Endothelial cell of umbilical vein (primary cell): ENCODE measurements at regions not wholly inside any gene's neighbourhood (a gene's known extent, or its start where the extent isn't known, plus 50 kb on each side); places are given as distances from the start of the nearest gene placed in this dataset.

Experiments
- BruUV-seq: library from RNA; stranded (reverse); fragments of 400-500 nt; replicated peaks from 2 replicates; lab custom pipeline; 2021; lab: Mats Ljungman, UMichigan
- CTCF ChIA-PET: fragments of 300-600, 350-600 bp; sonication (Branson Sonifier 250); formaldehyde crosslinking; loops from one replicate; lab custom pipeline; 2021; ENCODE audit warnings: antibody characterized with exemption, inconsistent platforms; lab: Charles Lee
- POLR2A ChIA-PET: fragments of 300-600, 350-600 bp; sonication (Branson Sonifier 250); formaldehyde crosslinking; loops from one replicate; lab custom pipeline; 2021; ENCODE audit warnings: antibody characterized with exemption, inconsistent platforms; lab: Charles Lee
- DNase-seq: peaks from one replicate; pipeline ENCODE4 v3.0.0-alpha.2; 2011; ENCODE audit warnings: low read depth, low spot score
- FAIRE-seq: peaks from 2 replicates; lab custom pipeline; 2011; peaks lifted over from hg19 to GRCh38; lab: Jason Lieb, UNC
- H2AFZ ChIP-seq: 2 replicates; pipeline ENCODE4 v1.6.0; 2012; ENCODE audit warnings: low read depth, low read length, control low read depth, inconsistent platforms
- H3K27ac ChIP-seq: 2 replicates; pipeline ENCODE4 v1.5.1; 2011; ENCODE audit warnings: low read depth, mild to moderate bottlenecking, control low read depth, low read length, moderate library complexity; ENCODE audit not compliant: insufficient read depth
- H3K27me3 ChIP-seq, 2 experiments: 2 replicates each; pipeline versions ENCODE4 v1.6.0 to v1.6.1; 2011; ENCODE audit warnings: low read length in 2 of 2, mixed read lengths in 1 of 2; ENCODE audit not compliant: control insufficient read depth in 2 of 2, insufficient read depth in 2 of 2
- H3K36me3 ChIP-seq, 2 experiments: 2 replicates in 1 of 2; 3 replicates in 1 of 2; pipeline ENCODE4 v1.5.1; 2011; ENCODE audit warnings: low read length in 2 of 2, mild to moderate bottlenecking in 1 of 2, moderate library complexity in 1 of 2; ENCODE audit not compliant: control insufficient read depth in 2 of 2, insufficient read depth in 2 of 2; ENCODE audit errors: extremely low read depth in 1 of 2
- H3K4me1 ChIP-seq: 3 replicates; pipeline ENCODE4 v1.5.1; 2011; ENCODE audit warnings: mild to moderate bottlenecking, low read length; ENCODE audit not compliant: control insufficient read depth, insufficient read depth; ENCODE audit errors: extremely low read depth
- H3K4me2 ChIP-seq: 2 replicates; pipeline ENCODE4 v1.6.1; 2011; ENCODE audit warnings: low read length, control low read depth, mixed read lengths; ENCODE audit not compliant: insufficient read depth
- H3K4me3 ChIP-seq, 3 experiments: fragments of 200-600 bp in 1 of 3; sonication (generic), shearing (Covaris generic) in 1 of 3; replicated peaks in 1 of 3; 2 replicates each; pipeline ENCODE4 v1.5.1; 2011 to 2016; ENCODE audit warnings: control low read depth in 3 of 3, low read length in 3 of 3, mild to moderate bottlenecking in 2 of 3, inconsistent platforms in 1 of 3, low read depth in 1 of 3, moderate library complexity in 1 of 3; ENCODE audit not compliant: insufficient read depth in 1 of 3
- H3K79me2 ChIP-seq: 2 replicates; pipeline ENCODE4 v1.6.0; 2012; ENCODE audit warnings: low read length, inconsistent platforms; ENCODE audit not compliant: control insufficient read depth, insufficient read depth
- H3K9ac ChIP-seq: replicated peaks from 2 replicates; pipeline ENCODE3; 2011; ENCODE audit warnings: low read length, control low read depth; ENCODE audit not compliant: insufficient read depth; ENCODE audit errors: extremely low read depth
- H3K9me1 ChIP-seq: replicated peaks from 3 replicates; pipeline ENCODE4 v1.6.0; 2011; ENCODE audit warnings: mild to moderate bottlenecking, low read length; ENCODE audit not compliant: control insufficient read depth, insufficient read depth; ENCODE audit errors: extremely low read depth
- H3K9me3 ChIP-seq: replicated peaks from 2 replicates; pipeline ENCODE4 v1.5.1; 2012; ENCODE audit warnings: low read length, inconsistent platforms; ENCODE audit not compliant: control insufficient read depth, insufficient read depth
- H4K20me1 ChIP-seq: replicated peaks from 2 replicates; pipeline ENCODE3; 2011; ENCODE audit warnings: mild to moderate bottlenecking, low read length; ENCODE audit not compliant: control insufficient read depth, insufficient read depth; ENCODE audit errors: extremely low read depth
- CTCF ChIP-seq, 2 donors: IDR thresholded peaks; 1 replicate in 1 of 2; 2 replicates in 1 of 2; pipeline ENCODE4 v1.5.1; 2011; ENCODE audit warnings: low read length in 2 of 2, mild to moderate bottlenecking in 2 of 2, moderate library complexity in 2 of 2, control low read depth in 1 of 2, inconsistent platforms in 1 of 2, low read depth in 1 of 2; ENCODE audit not compliant: insufficient read depth in 1 of 2; ENCODE audit errors: extremely low read depth in 1 of 2
- EZH2 ChIP-seq: IDR thresholded peaks from 2 replicates; pipeline ENCODE4 v1.6.1; 2012; ENCODE audit warnings: borderline replicate concordance, low read depth, mild to moderate bottlenecking, moderate library complexity, low read length, inconsistent platforms; ENCODE audit not compliant: severe bottlenecking
- FOS ChIP-seq: IDR thresholded peaks from 2 replicates; pipeline ENCODE4 v1.6.1; 2011; ENCODE audit warnings: mild to moderate bottlenecking, low read length, moderate library complexity, borderline replicate concordance; ENCODE audit not compliant: insufficient read depth
- GATA2 ChIP-seq: IDR thresholded peaks from 2 replicates; pipeline ENCODE4 v1.7.0; 2011; ENCODE audit warnings: low read depth, mild to moderate bottlenecking, moderate library complexity, mixed read lengths, low read length; ENCODE audit not compliant: insufficient read length, insufficient read depth
- JUN ChIP-seq: IDR thresholded peaks from 2 replicates; pipeline ENCODE4 v1.6.1; 2011; ENCODE audit warnings: borderline replicate concordance, low read depth; ENCODE audit not compliant: insufficient read length, insufficient read depth
- MYC ChIP-seq: IDR thresholded peaks from one replicate; pipeline ENCODE4 v1.6.1; 2011; ENCODE audit warnings: mild to moderate bottlenecking, low read depth, low read length
- POLR2A ChIP-seq: IDR thresholded peaks from 2 replicates; pipeline ENCODE4 v1.6.1; 2012; ENCODE audit warnings: low read depth, mild to moderate bottlenecking, control low read depth, low read length
- POLR2AphosphoS5 ChIP-seq: IDR thresholded peaks from 2 replicates; pipeline ENCODE4 v1.6.1; 2012; ENCODE audit warnings: low read depth, mild to moderate bottlenecking, control low read depth, low read length, moderate library complexity; ENCODE audit not compliant: insufficient read depth
- dilution Hi-C: fragments of 300-500 bp; cut with MboI; formaldehyde crosslinking; loops from one replicate; pipeline ENCODE4 v1.15.0; 2019; ENCODE audit warnings: low sequenced_read_pairs; ENCODE audit not compliant: extremely low pct_ligation_motif_present
- intact Hi-C: fragments of 100-400 bp; cut with micrococcal nuclease; formaldehyde crosslinking; loops from one replicate; pipeline ENCODE4 v1.10.0; 2022
- TF ChIP-seq, protein P1 (sequence below): IDR thresholded peaks from 2 replicates; pipeline ENCODE4 v1.6.1; 2011; ENCODE audit not compliant: insufficient read depth, insufficient read length

DNA sequence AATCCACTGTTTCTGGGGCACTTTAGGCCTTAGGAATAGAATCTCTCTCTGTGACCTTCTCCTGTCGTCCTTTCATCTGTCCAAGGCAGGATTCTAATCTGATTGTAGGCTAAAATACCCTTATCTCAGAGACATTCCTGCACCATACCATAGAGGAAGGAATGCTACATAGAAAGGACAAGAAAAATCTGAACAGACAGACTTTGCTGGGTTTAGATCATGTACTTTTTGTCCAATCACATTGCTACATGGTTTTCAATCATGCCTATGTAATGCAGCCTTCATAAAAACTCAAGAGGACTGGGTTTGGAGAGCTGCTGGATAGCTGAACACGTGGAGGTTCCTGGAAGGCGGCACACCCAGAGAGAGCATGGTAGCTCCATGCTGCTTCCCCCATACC, 378.5 kb upstream of the SEMA6D start:
- no peak for TF ChIP-seq CTCF (IDR thresholded peaks at IDR 0.05; ENCODE audit: extremely low read depth in 1 of 2, insufficient read depth in 1 of 2, low read depth in 1 of 2, low read length in 2 of 2)
- TF ChIP-seq GATA2, result no peak
- TF ChIP-seq MYC, result no peak
- no peak for TF ChIP-seq JUN
- TF ChIP-seq FOS, result no peak
- TF ChIP-seq EZH2, result no peak
- TF ChIP-seq, protein P1, sequence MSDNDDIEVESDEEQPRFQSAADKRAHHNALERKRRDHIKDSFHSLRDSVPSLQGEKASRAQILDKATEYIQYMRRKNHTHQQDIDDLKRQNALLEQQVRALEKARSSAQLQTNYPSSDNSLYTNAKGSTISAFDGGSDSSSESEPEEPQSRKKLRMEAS, result no peak
- no peak for TF ChIP-seq POLR2A
- no peak for TF ChIP-seq POLR2AphosphoS5
- Histone ChIP-seq H2AFZ (no peak overlapping the region), H3K4me1 (no peaks in the 10 kb centered on the region), H3K9me1 (no peaks in the 10 kb centered on the region), H3K79me2 (no peaks in the 10 kb centered on the region), H3K9ac (no peak overlapping the region), H3K4me2 (no peak overlapping the region), H3K36me3 (no peaks in the 10 kb centered on the region), H3K4me3 (no peak overlapping the region), H4K20me1 (no peaks in the 10 kb centered on the region), H3K9me3 (no peaks in the 10 kb centered on the region), H3K27ac (no peak overlapping the region), H3K27me3 (no peaks in the 10 kb centered on the region)
- ChIA-PET CTCF (interaction anchor here (1.5 kb wide), 1 partner anchor 10 kb away, joined by 4 read pairs; no protein-coding TSS in a partner anchor), POLR2A (no interaction called here)
- intact Hi-C loops (no loop called here), dilution Hi-C loops (no loop called here)
- DNase-seq, result no peak
- FAIRE-seq, result no peak
- no TSS peak for BruUV-seq
